H9 (cell line): ENCODE measurements at regions not wholly inside any gene's neighbourhood (a gene's known extent, or its start where the extent isn't known, plus 50 kb on each side); places are given as distances from the start of the nearest gene placed in this dataset.

ENCODE experiments used
- DNase-seq: peaks from one replicate; pipeline ENCODE4 v3.0.0-alpha.2; 2017
- H2AFZ ChIP-seq: one replicate; pipeline ENCODE4 v1.6.1; 2013; ENCODE audit warnings: mild to moderate bottlenecking, low read length, control low read depth, moderate library complexity
- H2AK5ac ChIP-seq: 2 replicates; pipeline ENCODE4 v1.6.1; 2013; ENCODE audit warnings: low read length, control low read depth, mixed read lengths; ENCODE audit not compliant: insufficient read length
- H2BK120ac ChIP-seq: one replicate; pipeline ENCODE4 v1.6.1; 2013; ENCODE audit warnings: low read depth, mild to moderate bottlenecking, low read length, control low read depth, inconsistent platforms; ENCODE audit not compliant: poor library complexity, severe bottlenecking
- H2BK12ac ChIP-seq: 2 replicates; pipeline ENCODE4 v1.6.1; 2013; ENCODE audit warnings: low read length, control low read depth, mixed read lengths, low read depth; ENCODE audit not compliant: insufficient read length
- H2BK15ac ChIP-seq: 2 replicates; pipeline ENCODE4 v1.6.1; 2013; ENCODE audit warnings: low read depth, low read length, control low read depth
- H2BK20ac ChIP-seq: one replicate; pipeline ENCODE4 v1.6.1; 2013; ENCODE audit warnings: low read depth, mild to moderate bottlenecking, low read length, control low read depth, inconsistent platforms; ENCODE audit not compliant: poor library complexity, severe bottlenecking
- H2BK5ac ChIP-seq: 2 replicates; pipeline ENCODE4 v1.6.1; 2013; ENCODE audit warnings: low read length, control low read depth, mixed read lengths; ENCODE audit not compliant: insufficient read length
- H3K14ac ChIP-seq: 2 replicates; pipeline ENCODE4 v1.6.1; 2013; ENCODE audit warnings: low read length, control low read depth; ENCODE audit not compliant: insufficient read depth
- H3K18ac ChIP-seq: 2 replicates; pipeline ENCODE4 v1.6.1; 2013; ENCODE audit warnings: low read depth, mild to moderate bottlenecking, mixed read lengths, low read length, control low read depth; ENCODE audit not compliant: insufficient read length
- H3K23ac ChIP-seq: 2 replicates; pipeline ENCODE4 v1.6.1; 2013; ENCODE audit warnings: low read length, control low read depth, mixed read lengths, low read depth; ENCODE audit not compliant: insufficient read length
- H3K23me2 ChIP-seq: 2 replicates; pipeline ENCODE4 v1.6.1; 2013; ENCODE audit warnings: low read depth, mild to moderate bottlenecking, mixed read lengths, low read length, control low read depth; ENCODE audit not compliant: insufficient read length, poor library complexity, severe bottlenecking
- H3K27ac ChIP-seq: 2 replicates; pipeline ENCODE4 v1.5.1; 2013; ENCODE audit warnings: low read length, control low read depth, mixed read lengths, low read depth; ENCODE audit not compliant: insufficient read length
- H3K27me3 ChIP-seq: 2 replicates; pipeline ENCODE4 v1.6.1; 2013; ENCODE audit warnings: low read length, control low read depth, inconsistent platforms; ENCODE audit not compliant: insufficient read depth
- H3K4ac ChIP-seq: 2 replicates; pipeline ENCODE4 v1.6.1; 2013; ENCODE audit warnings: low read depth, mild to moderate bottlenecking, control low read depth, inconsistent platforms, low read length, moderate library complexity
- H3K4me1 ChIP-seq: 2 replicates; pipeline ENCODE4 v1.6.1; 2013; ENCODE audit warnings: low read length, control low read depth, inconsistent platforms; ENCODE audit not compliant: insufficient read depth
- H3K4me2 ChIP-seq: 2 replicates; pipeline ENCODE4 v1.6.1; 2013; ENCODE audit warnings: low read length, control low read depth, mixed read lengths; ENCODE audit not compliant: insufficient read length, insufficient read depth
- H3K56ac ChIP-seq: 2 replicates; pipeline ENCODE4 v1.6.1; 2013; ENCODE audit warnings: low read depth, mild to moderate bottlenecking, mixed read lengths, low read length, control low read depth; ENCODE audit not compliant: insufficient read length
- H3K79me1 ChIP-seq: 2 replicates; pipeline ENCODE4 v1.6.1; 2013; ENCODE audit warnings: low read depth, mild to moderate bottlenecking, moderate library complexity, low read length, control low read depth, inconsistent platforms; ENCODE audit not compliant: insufficient read depth, poor library complexity, severe bottlenecking
- H3K79me2 ChIP-seq: 2 replicates; pipeline ENCODE4 v1.6.1; 2013; ENCODE audit warnings: low read length, control low read depth, inconsistent platforms; ENCODE audit not compliant: insufficient read depth
- H3K9ac ChIP-seq: 2 replicates; pipeline ENCODE4 v1.6.1; 2013; ENCODE audit warnings: low read length, control low read depth, mixed read lengths; ENCODE audit not compliant: insufficient read length; ENCODE audit errors: extremely low read depth
- H3K9me3 ChIP-seq: one replicate; pipeline ENCODE4 v1.6.1; 2013; ENCODE audit warnings: low read depth, low read length, inconsistent platforms; ENCODE audit not compliant: control insufficient read depth
- H3T11ph ChIP-seq: one replicate; pipeline ENCODE4 v1.6.1; 2013; ENCODE audit warnings: mild to moderate bottlenecking, low read length, control low read depth, inconsistent platforms
- H4K20me1 ChIP-seq: one replicate; pipeline ENCODE4 v1.6.1; 2013; ENCODE audit not compliant: control insufficient read depth, insufficient read length, insufficient read depth
- H4K5ac ChIP-seq: 2 replicates; pipeline ENCODE4 v1.6.1; 2013; ENCODE audit warnings: low read depth, mild to moderate bottlenecking, mixed read lengths, low read length, control low read depth; ENCODE audit not compliant: insufficient read length
- H4K8ac ChIP-seq: replicated peaks from 2 replicates; pipeline ENCODE4 v1.6.1; 2013; ENCODE audit warnings: low read length, control low read depth, mixed read lengths, low read depth; ENCODE audit not compliant: insufficient read length
- H4K91ac ChIP-seq: 2 replicates; pipeline ENCODE4 v1.6.1; 2013; ENCODE audit warnings: low read depth, mild to moderate bottlenecking, moderate library complexity, mixed read lengths, low read length, control low read depth; ENCODE audit not compliant: insufficient read length
- H3K27ac Mint-ChIP-seq, 3 experiments: 2 replicates in 2 of 3; 3 replicates in 1 of 3; pipeline ENCODE4 v1.8.0; 2020 to 2021; ENCODE audit warnings: mixed read lengths in 3 of 3, mild to moderate bottlenecking in 1 of 3, moderate library complexity in 1 of 3
- H3K27me3 Mint-ChIP-seq: 2 replicates; pipeline ENCODE4 v1.8.0; 2021; ENCODE audit warnings: low read depth, mild to moderate bottlenecking, moderate library complexity, mixed read lengths
- H3K36me3 Mint-ChIP-seq, 3 experiments: 2 replicates in 2 of 3; 3 replicates in 1 of 3; pipeline ENCODE4 v1.8.0; 2020 to 2021; ENCODE audit warnings: low read depth in 3 of 3, mixed read lengths in 3 of 3; ENCODE audit not compliant: insufficient read depth in 1 of 3
- H3K4me1 Mint-ChIP-seq, 2 experiments: 2 replicates each; pipeline ENCODE4 v1.8.0; 2020; ENCODE audit warnings: mixed read lengths in 2 of 2
- H3K4me3 Mint-ChIP-seq, 2 experiments: 2 replicates in 1 of 2; 3 replicates in 1 of 2; pipeline ENCODE4 v1.8.0; 2020 to 2021; ENCODE audit warnings: mild to moderate bottlenecking in 2 of 2, mixed read lengths in 2 of 2, moderate library complexity in 1 of 2
- H3K9me3 Mint-ChIP-seq, 2 experiments: 2 replicates in 1 of 2; 3 replicates in 1 of 2; pipeline ENCODE4 v1.8.0; 2020; ENCODE audit warnings: mild to moderate bottlenecking in 2 of 2, mixed read lengths in 2 of 2, moderate library complexity in 1 of 2
- CTCF ChIP-seq: fragments of 200-600 bp; sonication (generic); conservative IDR thresholded peaks from 3 replicates; pipeline ENCODE4 v1.8.0; 2021; ENCODE audit warnings: antibody characterized with exemption, mild to moderate bottlenecking
- WGBS: extraction: QIAGEN DNeasy Blood & Tissue Kit; methylation state at CpG from one replicate; pipeline ENCODE4 v1.1.7; 2013; ENCODE audit warnings: missing lambda C conversion rate, low lambda C conversion rate, mixed read lengths; ENCODE audit not compliant: insufficient read length; ENCODE audit errors: extremely low coverage; 5-methylcytosine and 5-hydroxymethylcytosine counted together

- Mint-ChIP-seq H3K4me3 (no peak overlapping the region), H3K27ac (no peak overlapping the region), H3K27me3 (no peaks in the 10 kb centered on the region), H3K36me3 (no peaks in the 10 kb centered on the region), H3K4me1 (peaks cover 2 to 3% of the 10 kb centered on the region in 2 experiments), H3K9me3 (no peaks in the 10 kb centered on the region)
- Histone ChIP-seq H2BK20ac (no peak overlapping the region), H3K79me2 (no peaks in the 10 kb centered on the region), H2AK5ac (no peak overlapping the region), H3K56ac (no peak overlapping the region), H3K4ac (no peak overlapping the region), H3K4me1 (no peaks in the 10 kb centered on the region), H3T11ph (no peak overlapping the region), H2BK5ac (no peak overlapping the region), H3K27me3 (no peaks in the 10 kb centered on the region), H4K20me1 (no peaks in the 10 kb centered on the region), H3K23ac (no peak overlapping the region), H4K5ac (no peak overlapping the region), H3K23me2 (no peaks in the 10 kb centered on the region), H3K9me3 (no peaks in the 10 kb centered on the region), H2BK120ac (no peak overlapping the region), H4K91ac (no peak overlapping the region), H3K18ac (no peak overlapping the region), H4K8ac (no peak overlapping the region), H3K9ac (no peak overlapping the region), H3K27ac (no peak overlapping the region), H3K4me2 (no peak overlapping the region), H2BK15ac (no peak overlapping the region), H2AFZ (no peak overlapping the region), H2BK12ac (no peak overlapping the region), H3K14ac (no peak overlapping the region), H3K79me1 (no peaks in the 10 kb centered on the region)
- DNase-seq: no peak
- no CpG with 5 or more reads among the region's 3 CpGs for WGBS
- no peak for TF ChIP-seq CTCF
Measured at GRCh38 chr3:30141927-30142326, 464.5 kb upstream of the TGFBR2 start.
